ENCODE measurements at regions not wholly inside any gene's neighbourhood (a gene's known extent, or its start where the extent isn't known, plus 50 kb on each side); places are given as distances from the start of the nearest gene placed in this dataset.

DNA sequence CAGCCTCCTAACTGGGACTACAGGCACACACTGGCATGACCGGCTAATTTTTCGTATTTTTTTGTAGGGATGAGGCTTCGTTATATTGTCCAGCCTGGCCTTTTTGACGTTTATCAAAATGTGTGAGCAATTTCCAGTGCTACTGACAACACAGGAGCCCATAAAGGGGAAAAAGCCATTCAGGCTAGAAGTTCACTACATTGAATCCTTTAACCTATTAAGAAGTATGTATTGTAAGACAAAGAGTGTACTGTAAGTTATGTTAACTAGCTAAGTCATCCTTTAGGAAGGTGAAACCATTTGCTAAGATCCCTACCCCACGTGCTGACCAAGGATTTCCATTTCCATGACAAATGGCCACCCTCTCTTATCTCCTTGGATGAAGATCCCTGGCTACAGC lies 156.8 kb downstream of the FOXB1 start:
- TF ChIP-seq BHLHE40 (IDR thresholded peaks at IDR 0.05; ENCODE audit: borderline replicate concordance), result no peak
- no peak for TF ChIP-seq NFRKB (IDR thresholded peaks at IDR 0.05)
- no peak for TF ChIP-seq ARNT (IDR thresholded peaks at IDR 0.05)
- TF ChIP-seq CTBP1 (IDR thresholded peaks at IDR 0.05; ENCODE audit: borderline replicate concordance), result no peak
- no peak for TF ChIP-seq SUZ12 (IDR thresholded peaks at IDR 0.05)
- no peak for TF ChIP-seq FOXM1 (IDR thresholded peaks at IDR 0.05; ENCODE audit: borderline replicate concordance)
- TF ChIP-seq FOXK2 (IDR thresholded peaks at IDR 0.05), result no peak
- TF ChIP-seq ZNF384 (IDR thresholded peaks at IDR 0.05), result no peak
- no peak for TF ChIP-seq SP1 (IDR thresholded peaks at IDR 0.05)
- no peak for TF ChIP-seq ELF4 (IDR thresholded peaks at IDR 0.05)
- TF ChIP-seq TARDBP (IDR thresholded peaks at IDR 0.05), result no peak
- TF ChIP-seq FOXA1 (IDR thresholded peaks at IDR 0.05), result no peak
